Astrocyte of the cerebellum (primary cell): ENCODE measurements at regions not wholly inside any gene's neighbourhood (a gene's known extent, or its start where the extent isn't known, plus 50 kb on each side); places are given as distances from the start of the nearest gene placed in this dataset.

Experiments
- DNase-seq: peaks from one replicate; pipeline ENCODE4 v3.0.0-alpha.2; 2011; ENCODE audit warnings: low read depth
- H3K4me3 ChIP-seq: 2 replicates; pipeline ENCODE4 v1.5.1; 2011; ENCODE audit warnings: mild to moderate bottlenecking, low read depth, low read length, moderate library complexity
- in situ Hi-C: cut with HindIII; loops from 2 replicates; pipeline ENCODE4 v1.10.0; 2017; ENCODE audit warnings: low sequenced_read_pairs
- TF ChIP-seq, protein P1 (sequence below): IDR thresholded peaks from 2 replicates; pipeline ENCODE4 v1.5.1; 2012; ENCODE audit warnings: low read length, low read depth, moderate library complexity, mild to moderate bottlenecking; ENCODE audit errors: missing control alignments

DNA sequence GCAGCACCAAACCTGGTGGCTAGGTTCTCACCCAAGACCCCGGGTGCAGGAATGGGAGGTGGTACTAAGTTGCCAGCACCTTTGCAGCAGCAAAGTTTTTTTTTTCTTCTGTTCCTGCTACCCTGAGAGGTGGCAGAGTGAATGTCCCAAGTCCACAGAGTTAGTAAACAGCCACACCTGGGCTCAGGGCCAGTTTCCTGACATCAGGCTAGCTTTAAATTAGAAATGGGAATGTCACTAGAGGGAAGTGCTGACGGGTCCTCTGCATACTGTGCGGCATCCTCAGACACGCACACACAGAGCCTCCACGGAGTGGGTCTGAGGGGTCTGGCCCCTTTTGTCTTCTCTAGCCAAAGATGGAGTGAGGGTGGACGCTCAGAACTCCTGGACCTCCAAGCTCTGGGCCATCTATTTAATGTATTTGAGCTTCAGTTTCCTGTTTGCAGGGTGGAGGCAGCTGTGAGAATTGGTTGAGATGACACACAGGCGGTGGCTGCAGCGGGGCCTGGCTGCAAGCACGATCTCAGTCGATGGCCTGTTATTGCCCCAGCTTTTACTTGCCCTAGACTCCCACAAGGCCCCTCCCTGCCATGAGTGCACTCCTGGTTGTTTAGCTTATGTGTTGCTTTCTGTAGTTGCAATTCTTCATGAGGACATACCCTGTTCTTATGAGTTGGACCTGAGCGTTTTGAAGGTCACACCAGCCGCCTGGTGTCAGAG is 751.4 kb upstream of the HS6ST1 start:
- DNase-seq: no peak
- in situ Hi-C loops: no loop called here

DNA sequence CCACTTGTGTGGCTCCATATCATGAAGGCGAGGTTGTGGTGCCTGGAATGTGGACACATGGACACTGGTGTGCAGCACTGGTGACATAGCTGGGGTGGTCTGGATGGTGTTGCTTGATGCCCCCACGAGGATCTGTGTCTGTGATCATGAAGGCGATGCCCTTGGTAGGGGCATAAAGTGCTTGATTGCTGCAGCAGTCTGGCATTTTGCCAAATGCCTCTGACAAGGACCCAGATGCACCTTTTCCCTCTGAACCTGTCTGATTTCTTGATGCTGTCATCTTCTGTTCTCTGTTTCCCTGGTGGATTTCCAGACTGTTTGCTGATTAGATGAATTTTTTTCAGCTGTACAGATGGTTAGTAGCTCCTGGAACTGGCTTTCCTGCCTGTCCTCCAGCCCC is 752.0 kb upstream of the HS6ST1 start:
- in situ Hi-C loops: no loop called here
- DNase-seq: no peak
- no peak overlapping the region for H3K4me3 ChIP-seq
- TF ChIP-seq, protein P1, sequence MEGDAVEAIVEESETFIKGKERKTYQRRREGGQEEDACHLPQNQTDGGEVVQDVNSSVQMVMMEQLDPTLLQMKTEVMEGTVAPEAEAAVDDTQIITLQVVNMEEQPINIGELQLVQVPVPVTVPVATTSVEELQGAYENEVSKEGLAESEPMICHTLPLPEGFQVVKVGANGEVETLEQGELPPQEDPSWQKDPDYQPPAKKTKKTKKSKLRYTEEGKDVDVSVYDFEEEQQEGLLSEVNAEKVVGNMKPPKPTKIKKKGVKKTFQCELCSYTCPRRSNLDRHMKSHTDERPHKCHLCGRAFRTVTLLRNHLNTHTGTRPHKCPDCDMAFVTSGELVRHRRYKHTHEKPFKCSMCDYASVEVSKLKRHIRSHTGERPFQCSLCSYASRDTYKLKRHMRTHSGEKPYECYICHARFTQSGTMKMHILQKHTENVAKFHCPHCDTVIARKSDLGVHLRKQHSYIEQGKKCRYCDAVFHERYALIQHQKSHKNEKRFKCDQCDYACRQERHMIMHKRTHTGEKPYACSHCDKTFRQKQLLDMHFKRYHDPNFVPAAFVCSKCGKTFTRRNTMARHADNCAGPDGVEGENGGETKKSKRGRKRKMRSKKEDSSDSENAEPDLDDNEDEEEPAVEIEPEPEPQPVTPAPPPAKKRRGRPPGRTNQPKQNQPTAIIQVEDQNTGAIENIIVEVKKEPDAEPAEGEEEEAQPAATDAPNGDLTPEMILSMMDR: no peak

More for the DNA sequence above, 751.4 kb upstream of the HS6ST1 start:
- TF ChIP-seq, protein P1: no peak
- H3K4me3 ChIP-seq: no peak overlapping the region

DNA sequence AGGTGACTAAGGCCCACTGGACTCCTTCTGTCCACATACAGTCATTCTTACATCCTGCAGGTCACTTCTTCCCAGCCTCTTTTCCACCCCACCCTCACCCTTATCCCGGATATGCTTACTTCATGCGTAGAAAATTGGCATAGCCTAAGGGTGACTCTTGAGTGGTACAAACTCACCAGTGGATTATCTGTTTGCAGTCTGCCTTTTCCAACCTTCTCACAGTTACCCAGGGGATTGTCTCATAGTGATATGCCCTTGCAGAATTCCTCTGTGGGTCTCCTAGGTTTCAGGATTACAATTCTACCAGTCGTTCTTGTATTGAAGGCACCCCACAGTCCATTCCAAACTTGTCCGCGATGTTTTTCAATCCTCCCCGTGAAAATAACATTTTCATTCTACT is 752.9 kb upstream of the HS6ST1 start:
- no peak for DNase-seq
- in situ Hi-C loops: no loop called here
- TF ChIP-seq, protein P1: no peak
- no peak overlapping the region for H3K4me3 ChIP-seq

DNA sequence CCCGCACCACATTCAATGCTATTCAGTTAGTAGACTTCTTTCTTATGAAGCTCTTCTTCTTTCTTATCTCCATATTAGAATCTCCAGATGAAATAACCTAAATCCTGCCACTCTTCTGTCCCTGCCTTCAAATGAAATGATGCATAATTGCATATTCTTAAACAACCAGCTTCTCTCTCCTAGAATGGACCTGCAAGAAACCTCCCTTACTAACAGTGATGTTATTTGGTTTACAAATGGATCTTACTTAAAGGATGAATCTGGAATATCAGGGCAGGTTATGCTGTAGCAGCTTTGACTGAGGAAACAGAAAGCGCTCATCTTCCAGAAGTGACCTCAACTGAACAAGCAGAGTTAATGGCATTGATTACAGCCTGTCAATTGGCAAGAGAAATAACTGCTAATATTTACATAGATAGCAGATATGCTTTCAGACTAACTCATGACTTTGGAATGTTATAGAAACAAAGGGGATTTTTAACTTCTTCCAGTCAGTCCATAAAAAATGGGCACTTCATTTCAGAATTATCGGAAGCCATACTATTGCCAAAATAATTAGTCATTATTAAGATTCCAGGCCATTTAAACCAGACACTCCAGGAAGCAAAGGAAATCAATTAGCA is 755.7 kb upstream of the HS6ST1 start:
- DNase-seq: no peak
- in situ Hi-C loops: no loop called here
- no peak overlapping the region for H3K4me3 ChIP-seq
- TF ChIP-seq, protein P1: no peak

DNA sequence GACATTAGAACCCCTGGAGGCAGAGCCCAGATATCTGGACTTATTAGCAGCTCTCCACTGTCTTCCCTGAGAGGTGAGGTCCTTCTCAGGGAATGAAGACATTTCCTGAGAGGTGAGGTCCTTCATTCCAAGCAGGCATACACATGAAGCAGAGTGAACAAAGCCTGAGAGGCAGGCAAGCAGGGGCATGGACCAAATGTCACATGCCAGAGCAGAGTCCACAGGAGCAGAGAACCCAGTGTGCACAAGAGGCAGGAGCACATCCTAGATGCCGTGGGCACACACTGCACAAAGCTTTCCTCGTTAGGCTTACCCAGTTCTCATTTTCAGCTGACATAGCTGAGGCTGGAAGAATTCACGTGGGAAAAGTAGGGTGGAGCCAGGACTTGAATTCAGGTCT is 759.9 kb upstream of the HS6ST1 start:
- TF ChIP-seq, protein P1: no peak
- no peak overlapping the region for H3K4me3 ChIP-seq
- in situ Hi-C loops: no loop called here
- no peak for DNase-seq

DNA sequence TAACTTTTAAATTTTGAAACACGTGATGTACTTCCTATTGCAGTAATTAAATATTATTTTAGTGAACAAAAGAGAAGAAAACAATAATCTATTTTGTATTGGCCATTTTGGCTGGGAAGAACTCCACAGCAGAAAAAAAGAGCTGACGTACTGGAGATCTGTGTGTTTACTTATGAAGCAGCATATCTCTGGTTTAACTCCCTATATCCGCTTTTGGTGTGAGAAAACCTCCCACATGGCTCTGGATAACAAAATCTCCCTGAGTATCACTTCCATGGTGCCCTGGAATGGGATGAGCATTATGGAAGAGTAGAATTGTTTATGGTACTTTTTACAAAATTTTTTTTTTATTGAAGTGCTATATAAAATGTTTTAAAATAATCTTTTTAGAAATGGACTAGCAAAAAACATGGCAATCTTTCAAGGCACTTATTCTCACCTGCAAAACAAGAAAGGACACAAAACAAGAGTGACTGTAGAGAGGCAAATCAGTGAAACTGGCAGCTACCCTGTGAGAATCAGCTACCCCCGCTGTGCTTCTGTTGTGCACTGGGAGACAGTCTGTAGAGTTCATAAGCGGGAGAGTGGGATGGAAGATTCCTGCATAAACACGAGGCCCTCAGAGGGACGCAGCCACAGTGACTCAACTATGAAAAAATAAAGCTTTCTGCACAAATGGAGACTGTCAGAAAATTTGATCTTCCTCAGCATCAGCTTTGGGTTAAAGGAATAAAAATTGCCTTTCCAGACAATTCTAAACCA is 762.2 kb upstream of the HS6ST1 start:
- H3K4me3 ChIP-seq: no peak overlapping the region
- TF ChIP-seq, protein P1: no peak
- in situ Hi-C loops: no loop called here
- DNase-seq: no peak
